HAP-1 (cell line): ENCODE measurements at regions not wholly inside any gene's neighbourhood (a gene's known extent, or its start where the extent isn't known, plus 50 kb on each side); places are given as distances from the start of the nearest gene placed in this dataset.

Experiments
- DNase-seq, 2 experiments: peaks; one replicate each; pipeline ENCODE4 v3.0.0-alpha.2; 2016 to 2020; ENCODE audit warnings: low spot score in 2 of 2
- H3K27me3 ChIP-seq: fragments of 250-450 bp; sonication (Bioruptor Pico); 2 replicates; pipeline ENCODE4 v1.5.1; 2020; ENCODE audit warnings: low read depth, mild to moderate bottlenecking, moderate library complexity
- H3K36me3 ChIP-seq: fragments of 250-450 bp; sonication (Bioruptor Pico); replicated peaks from 2 replicates; pipeline ENCODE4 v1.5.1; 2020; ENCODE audit warnings: mild to moderate bottlenecking
- H3K4me1 ChIP-seq: fragments of 250-450 bp; sonication (Bioruptor Pico); 2 replicates; pipeline ENCODE4 v1.5.1; 2020; ENCODE audit warnings: mild to moderate bottlenecking
- H3K4me3 ChIP-seq: fragments of 250-450 bp; sonication (Bioruptor Pico); 2 replicates; pipeline ENCODE4 v1.5.1; 2020; ENCODE audit warnings: mild to moderate bottlenecking, moderate library complexity
- H3K9me3 ChIP-seq: fragments of 250-450 bp; sonication (Bioruptor Pico); 2 replicates; pipeline ENCODE4 v1.5.1; 2020; ENCODE audit warnings: mild to moderate bottlenecking, moderate library complexity
- in situ Hi-C: fragments of 300-500 bp; cut with MboI; formaldehyde crosslinking; loops from 3 replicates; pipeline ENCODE4 v1.14.3; 2020; ENCODE audit warnings: low sequenced_read_pairs, inconsistent platforms, mixed read lengths

- no peak overlapping the region for H3K4me3 ChIP-seq
- no peaks in the 10 kb centered on the region for H3K9me3 ChIP-seq
- no peak for DNase-seq
- H3K36me3 ChIP-seq, result no peaks in the 10 kb centered on the region
- no peaks in the 10 kb centered on the region for H3K27me3 ChIP-seq
- no peaks in the 10 kb centered on the region for H3K4me1 ChIP-seq
- in situ Hi-C loops, result no loop called here
Observed at GRCh38 chr20:24831232-24831631, 117.8 kb upstream of the CST7 start.

GRCh38 chr20:24832518-24832917 lies 116.6 kb upstream of the CST7 start:
- no peaks in the 10 kb centered on the region for H3K4me1 ChIP-seq
- H3K9me3 ChIP-seq, result no peaks in the 10 kb centered on the region
- no peaks in the 10 kb centered on the region for H3K36me3 ChIP-seq
- no peak for DNase-seq
- no peak overlapping the region for H3K4me3 ChIP-seq
- no peaks in the 10 kb centered on the region for H3K27me3 ChIP-seq
- in situ Hi-C loops, result no loop called here

DNA sequence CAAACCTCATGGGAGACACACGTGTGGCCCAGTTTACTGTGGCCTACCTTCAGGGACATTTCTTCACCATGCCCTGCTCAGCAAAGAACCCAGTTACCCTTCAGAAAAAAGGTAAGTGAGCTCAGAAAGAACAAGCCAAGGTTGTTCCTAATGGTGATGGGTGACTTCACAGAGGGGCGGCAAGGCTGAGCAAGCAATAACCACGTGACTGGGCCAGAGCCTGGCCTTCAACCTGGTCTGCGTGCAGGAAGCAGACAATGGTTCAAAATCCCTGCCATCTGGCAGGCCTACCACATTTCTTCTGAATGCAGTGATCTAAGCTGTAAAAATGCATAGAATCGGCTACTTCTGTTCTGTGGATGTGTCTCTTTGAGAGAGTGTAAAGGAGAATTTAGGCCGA lies 115.5 kb upstream of the CST7 start:
- no peaks in the 10 kb centered on the region for H3K27me3 ChIP-seq
- in situ Hi-C loops, result no loop called here
- DNase-seq, result no peak
- H3K36me3 ChIP-seq, result no peaks in the 10 kb centered on the region
- H3K4me1 ChIP-seq, result no peaks in the 10 kb centered on the region
- H3K4me3 ChIP-seq, result no peak overlapping the region
- H3K9me3 ChIP-seq, result no peaks in the 10 kb centered on the region

- no peaks in the 10 kb centered on the region for H3K9me3 ChIP-seq
- H3K27me3 ChIP-seq, result no peaks in the 10 kb centered on the region
- in situ Hi-C loops, result no loop called here
- no peak overlapping the region for H3K4me3 ChIP-seq
- no peaks in the 10 kb centered on the region for H3K4me1 ChIP-seq
- no peaks in the 10 kb centered on the region for H3K36me3 ChIP-seq
- no peak for DNase-seq
Observed at GRCh38 chr20:24834310-24834709, 114.8 kb upstream of the CST7 start.

DNA sequence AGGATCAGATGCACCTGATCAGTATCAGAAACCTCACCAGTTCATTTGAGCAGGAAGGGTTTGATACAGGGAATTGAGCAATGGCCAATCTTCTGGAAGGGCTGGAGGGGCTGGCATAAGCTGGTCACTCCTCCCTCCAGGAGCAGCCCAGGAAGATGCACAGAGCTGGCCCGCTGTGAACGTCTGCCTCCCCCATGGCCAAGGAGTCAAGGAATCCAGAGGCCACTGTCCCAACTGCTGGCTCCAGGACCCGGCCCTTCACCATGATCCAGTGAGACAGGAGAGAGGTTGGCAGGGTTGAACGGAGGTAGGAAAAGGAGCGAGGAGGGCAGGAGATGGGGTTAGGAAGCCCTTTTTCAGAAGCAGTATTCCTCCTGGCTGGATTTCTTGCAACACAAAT lies 113.9 kb upstream of the CST7 start:
- H3K36me3 ChIP-seq, result no peaks in the 10 kb centered on the region
- in situ Hi-C loops, result no loop called here
- H3K9me3 ChIP-seq, result no peaks in the 10 kb centered on the region
- no peaks in the 10 kb centered on the region for H3K4me1 ChIP-seq
- DNase-seq, result no peak
- H3K4me3 ChIP-seq, result no peak overlapping the region
- no peaks in the 10 kb centered on the region for H3K27me3 ChIP-seq

DNA sequence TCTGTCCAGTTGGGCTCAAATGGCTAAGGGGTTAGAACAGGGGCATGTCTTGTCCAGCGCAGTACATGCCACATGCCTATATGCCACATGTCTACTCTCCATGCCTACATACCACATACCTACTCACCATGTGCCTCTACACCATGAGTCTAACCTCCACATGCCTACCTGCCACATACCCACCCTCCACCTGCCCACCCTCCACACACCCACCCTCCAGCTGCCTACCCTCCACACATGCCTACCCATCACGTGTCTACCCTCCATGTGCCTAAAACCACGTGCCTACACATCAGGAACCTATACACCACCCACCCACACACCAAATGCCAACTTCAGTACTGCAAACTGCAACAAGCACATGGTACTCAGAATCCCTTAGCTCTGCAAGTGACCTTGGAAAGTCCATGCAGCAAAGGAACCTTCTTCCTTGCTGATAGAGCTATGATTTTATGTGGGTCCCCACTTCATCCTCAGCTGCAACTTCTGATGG lies 113.0 kb upstream of the CST7 start:
- in situ Hi-C loops, result no loop called here
- no peaks in the 10 kb centered on the region for H3K9me3 ChIP-seq
- no peaks in the 10 kb centered on the region for H3K27me3 ChIP-seq
- H3K4me3 ChIP-seq, result no peak overlapping the region
- H3K4me1 ChIP-seq, result no peaks in the 10 kb centered on the region
- no peak for DNase-seq
- no peaks in the 10 kb centered on the region for H3K36me3 ChIP-seq

- H3K4me1 ChIP-seq, result no peaks in the 10 kb centered on the region
- DNase-seq, result no peak
- no peaks in the 10 kb centered on the region for H3K9me3 ChIP-seq
- no peak overlapping the region for H3K4me3 ChIP-seq
- H3K27me3 ChIP-seq, result no peaks in the 10 kb centered on the region
- H3K36me3 ChIP-seq, result no peaks in the 10 kb centered on the region
- in situ Hi-C loops, result no loop called here
Observed at GRCh38 chr20:24836661-24837299, 112.3 kb upstream of the CST7 start.

- DNase-seq, result no peak
- in situ Hi-C loops, result no loop called here
- no peaks in the 10 kb centered on the region for H3K27me3 ChIP-seq
- no peaks in the 10 kb centered on the region for H3K36me3 ChIP-seq
- no peaks in the 10 kb centered on the region for H3K9me3 ChIP-seq
- no peaks in the 10 kb centered on the region for H3K4me1 ChIP-seq
- H3K4me3 ChIP-seq, result no peak overlapping the region
Observed at GRCh38 chr20:24837781-24838450, 111.2 kb upstream of the CST7 start.

- no peaks in the 10 kb centered on the region for H3K27me3 ChIP-seq
- in situ Hi-C loops, result no loop called here
- no peak for DNase-seq
Observed at GRCh38 chr20:24838546-24839535, 110.2 kb upstream of the CST7 start.

GRCh38 chr20:24840121-24840713 lies 108.9 kb upstream of the CST7 start:
- H3K4me3 ChIP-seq, result no peak overlapping the region
- H3K9me3 ChIP-seq, result no peaks in the 10 kb centered on the region
- H3K4me1 ChIP-seq, result no peaks in the 10 kb centered on the region
- no peaks in the 10 kb centered on the region for H3K36me3 ChIP-seq
- DNase-seq, result no peak
- in situ Hi-C loops, result loop anchor here (10.0 kb wide), 1 partner anchor 55 kb away; no protein-coding TSS in a partner anchor
- H3K27me3 ChIP-seq, result no peaks in the 10 kb centered on the region; the same call in 1 of the 2 replicates

More at GRCh38 chr20:24838546-24839535, 110.2 kb upstream of the CST7 start:
- Histone ChIP-seq H3K9me3 (no peaks in the 10 kb centered on the region), H3K4me1 (no peaks in the 10 kb centered on the region), H3K4me3 (no peak overlapping the region), H3K36me3 (no peaks in the 10 kb centered on the region)

DNA sequence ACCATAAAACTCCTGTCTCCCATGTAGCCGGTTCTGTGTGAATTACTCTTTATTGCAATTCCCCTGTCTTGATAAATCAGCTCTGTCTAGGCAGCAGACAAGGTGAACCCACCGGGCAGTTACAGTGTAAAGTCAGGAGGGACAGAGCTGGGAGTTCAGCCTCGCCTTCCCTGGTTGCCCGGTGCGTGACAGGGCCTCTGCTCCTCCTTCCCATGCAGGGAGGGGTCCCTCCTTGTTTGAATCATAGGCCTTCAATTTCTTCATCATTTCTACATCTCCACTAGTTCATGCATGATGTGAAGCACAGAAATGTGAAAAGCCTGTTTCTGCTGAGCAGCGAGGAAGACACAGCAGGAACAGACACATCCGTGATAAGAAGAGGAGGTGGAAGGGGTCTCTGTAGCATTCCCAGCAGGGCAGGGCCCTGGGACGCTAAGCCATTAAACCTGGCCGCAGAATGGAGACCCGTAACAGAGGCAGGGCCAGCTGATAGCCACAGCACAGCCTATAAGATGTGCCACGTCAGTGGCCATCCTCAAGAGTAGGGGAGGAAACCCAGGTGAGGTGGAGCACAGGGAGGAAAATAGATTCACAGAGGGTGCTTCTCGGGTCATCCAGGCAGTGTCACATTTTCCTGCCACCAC lies 106.7 kb upstream of the CST7 start:
- in situ Hi-C loops, result loop anchor here (10.0 kb wide), 1 partner anchor 58 kb away; no protein-coding TSS in a partner anchor
- DNase-seq, result no peak
- no peaks in the 10 kb centered on the region for H3K9me3 ChIP-seq
- H3K27me3 ChIP-seq, result no peaks in the 10 kb centered on the region; the same call in 1 of the 2 replicates
- H3K36me3 ChIP-seq, result no peaks in the 10 kb centered on the region
- H3K4me3 ChIP-seq, result no peak overlapping the region
- H3K4me1 ChIP-seq, result no peaks in the 10 kb centered on the region

DNA sequence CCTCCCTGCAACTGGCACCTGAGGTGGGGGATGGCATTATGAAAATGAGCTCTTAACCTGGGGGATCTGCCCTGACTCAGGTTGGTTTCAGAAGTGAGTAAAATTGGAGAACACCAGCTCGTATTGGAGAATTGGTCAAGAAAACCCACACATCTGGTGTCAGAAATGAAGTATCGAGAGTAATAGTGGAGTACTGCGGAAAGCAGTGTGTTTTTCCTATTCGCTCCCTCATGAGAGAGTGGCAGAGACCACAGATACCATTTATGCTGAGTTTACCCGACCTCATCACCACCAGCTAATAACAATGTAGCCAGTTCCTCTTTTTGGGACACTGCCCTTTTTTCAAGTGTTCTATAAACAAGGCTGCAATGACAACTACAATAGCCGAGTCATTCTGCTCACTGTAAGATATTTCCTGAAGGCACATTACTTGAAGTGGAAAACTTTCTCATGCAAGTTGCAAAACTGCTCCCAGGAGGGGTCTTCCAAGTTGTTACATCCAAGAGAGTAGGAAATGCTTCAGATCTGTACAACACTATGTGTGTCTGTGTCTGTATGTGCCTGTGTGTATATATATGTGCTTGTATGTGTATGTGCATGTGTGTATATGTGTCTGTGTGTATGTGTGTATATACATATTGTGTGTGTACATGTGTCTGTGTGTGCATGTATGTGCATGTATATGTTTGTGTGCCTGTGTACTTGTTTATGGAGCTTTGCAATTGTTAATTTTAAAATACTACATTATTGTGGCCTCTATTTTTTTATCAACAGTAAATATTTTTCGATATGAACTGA lies 106.0 kb upstream of the CST7 start:
- Histone ChIP-seq H3K36me3 (no peaks in the 10 kb centered on the region), H3K9me3 (no peaks in the 10 kb centered on the region), H3K4me3 (no peak overlapping the region), H3K27me3 (no peaks in the 10 kb centered on the region; the same call in 1 of the 2 replicates), H3K4me1 (no peaks in the 10 kb centered on the region)
- in situ Hi-C loops, result loop anchor here (10.0 kb wide), 1 partner anchor 58 kb away; no protein-coding TSS in a partner anchor
- no peak for DNase-seq
